AG08396 (cell line): ENCODE measurements at regions not wholly inside any gene's neighbourhood (a gene's known extent, or its start where the extent isn't known, plus 50 kb on each side); places are given as distances from the start of the nearest gene placed in this dataset.
"Not testable (repeated sequence)": the region's sequence is repeated elsewhere in the genome, so short reads cannot be mapped to it uniquely, and the experiment has no call there.

Source experiments
- DNase-seq: peaks from one replicate; pipeline ENCODE4 v3.0.0; 2012; ENCODE audit warnings: low spot score, mixed read lengths

DNA sequence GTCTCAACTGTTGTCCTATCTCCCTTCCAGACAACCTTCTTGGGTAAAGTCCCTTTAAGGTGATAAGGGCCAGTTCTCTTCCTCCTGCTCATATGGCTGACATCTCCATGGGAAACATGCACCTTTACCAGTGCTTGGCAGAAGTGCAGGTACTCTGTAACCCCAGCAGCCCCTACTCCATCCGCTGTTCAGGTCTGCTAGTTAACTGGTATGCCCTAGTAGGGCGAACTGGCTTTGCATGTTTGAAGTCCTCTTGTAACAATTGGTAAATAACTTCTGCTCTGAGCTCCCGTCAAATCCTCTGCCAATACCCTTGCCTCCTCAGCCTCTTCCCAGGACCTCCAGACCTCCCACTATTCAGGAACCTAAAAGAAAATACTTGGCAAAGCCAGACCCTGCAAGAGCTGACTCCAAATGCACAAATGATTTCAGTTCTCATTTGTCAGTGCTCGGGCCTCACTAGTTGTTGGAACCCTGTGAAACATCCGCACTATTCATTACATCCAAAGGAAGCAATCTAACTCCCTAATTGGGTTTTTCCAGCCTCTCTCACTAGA is 703.7 kb downstream of the MAFB start:
- DNase-seq, result no peak

DNA sequence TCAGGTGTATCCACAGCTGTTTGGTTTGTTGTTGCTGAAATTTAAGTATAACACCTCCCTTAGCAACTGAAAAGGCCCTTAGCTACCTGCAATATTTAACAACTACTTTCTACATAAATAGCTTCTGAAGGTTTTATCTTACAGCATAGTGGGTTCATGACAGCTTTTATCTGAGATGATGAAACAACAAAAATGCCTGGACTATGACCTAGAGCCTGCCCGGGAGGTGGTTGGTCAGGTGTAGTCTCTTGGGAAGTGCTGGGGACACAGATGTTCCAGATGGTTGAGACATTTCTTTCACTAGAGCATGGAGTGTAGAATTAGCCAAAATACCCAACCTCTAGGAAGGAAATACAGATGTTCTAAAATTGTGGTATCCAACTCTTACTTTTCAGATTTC is 705.4 kb downstream of the MAFB start:
- no peak for DNase-seq

DNA sequence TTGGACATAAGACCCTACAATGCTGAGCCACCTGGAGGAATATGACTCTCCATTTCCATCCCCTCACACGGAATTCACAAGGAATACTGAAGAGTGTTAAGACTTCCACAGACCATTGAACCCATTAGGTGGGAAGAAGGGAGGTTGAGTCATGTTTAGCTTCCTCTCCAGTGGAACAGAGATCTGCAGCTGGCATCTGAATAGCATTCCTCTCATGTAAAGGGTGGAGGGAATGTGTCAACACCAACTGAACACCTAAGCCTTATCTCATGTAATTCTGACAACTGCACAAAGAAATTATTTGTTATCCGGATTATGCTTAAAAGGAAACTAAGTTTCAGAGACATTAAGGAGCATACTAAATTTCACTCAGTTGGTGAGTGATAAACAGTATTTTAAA is 705.9 kb downstream of the MAFB start:
- no peak for DNase-seq

DNA sequence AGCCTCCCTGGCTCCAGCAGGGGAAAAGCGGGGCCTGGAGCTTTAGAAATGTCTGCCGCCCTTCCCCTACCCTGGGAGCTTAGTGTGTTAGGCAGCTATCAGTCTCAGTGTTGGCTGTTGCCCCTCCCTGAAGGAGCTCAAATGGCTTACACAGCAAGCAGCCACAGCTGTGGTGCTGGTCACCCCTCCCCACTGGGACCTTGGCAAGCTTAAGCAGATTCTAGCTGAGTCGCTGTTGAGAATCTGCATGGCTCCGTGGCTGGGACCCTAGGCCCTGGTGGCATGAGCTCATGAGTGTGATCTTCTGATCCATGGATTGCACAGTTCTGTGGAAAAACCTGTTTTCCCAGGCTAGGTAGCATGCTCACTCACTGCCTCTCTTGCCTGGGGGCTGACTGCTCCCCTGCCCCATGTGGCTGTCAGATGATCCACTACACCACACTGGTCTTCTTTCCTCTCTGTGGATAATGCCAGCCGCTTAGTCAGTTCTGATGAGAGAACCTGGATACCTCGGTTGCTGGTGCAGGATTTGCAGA is 714.0 kb downstream of the MAFB start:
- no peak for DNase-seq

DNA sequence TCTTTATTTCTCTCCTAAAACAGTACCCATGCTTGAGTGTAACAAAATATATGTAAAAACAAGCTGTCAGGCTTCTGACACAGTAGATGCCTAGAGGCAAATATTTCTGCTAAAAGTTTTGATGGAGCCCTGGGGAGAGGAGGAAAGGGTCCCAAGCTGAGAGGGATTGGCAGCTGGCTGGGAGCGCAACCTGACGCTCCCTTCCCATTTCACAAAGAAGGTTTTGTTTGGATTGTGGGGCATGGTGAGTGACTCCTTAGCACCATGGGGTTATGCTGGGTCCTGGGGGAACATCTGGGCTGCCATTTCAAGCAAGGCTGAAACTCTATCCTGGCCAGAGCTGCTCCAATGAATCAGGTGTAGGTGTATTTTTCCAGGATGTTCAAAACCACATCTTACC is 720.5 kb downstream of the MAFB start:
- no peak for DNase-seq

DNA sequence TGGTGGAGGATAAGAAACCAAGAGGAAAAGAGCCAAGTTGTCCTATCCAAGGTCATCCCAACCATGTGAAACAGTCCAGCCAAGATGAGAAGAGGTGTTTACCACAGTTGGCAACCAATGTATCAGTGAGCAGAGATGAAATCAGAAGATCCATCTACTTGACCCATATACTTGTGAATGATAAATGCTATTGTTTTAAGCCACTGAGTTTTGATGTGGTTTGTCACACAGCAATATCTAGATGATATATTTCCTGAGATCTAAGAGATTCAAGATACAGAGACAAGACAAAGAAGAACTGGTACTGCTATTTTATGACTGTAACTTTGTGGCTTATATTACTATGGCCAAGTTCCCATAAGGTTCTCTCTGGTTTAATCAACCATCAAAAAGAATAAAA is 721.2 kb downstream of the MAFB start:
- no peak for DNase-seq

DNA sequence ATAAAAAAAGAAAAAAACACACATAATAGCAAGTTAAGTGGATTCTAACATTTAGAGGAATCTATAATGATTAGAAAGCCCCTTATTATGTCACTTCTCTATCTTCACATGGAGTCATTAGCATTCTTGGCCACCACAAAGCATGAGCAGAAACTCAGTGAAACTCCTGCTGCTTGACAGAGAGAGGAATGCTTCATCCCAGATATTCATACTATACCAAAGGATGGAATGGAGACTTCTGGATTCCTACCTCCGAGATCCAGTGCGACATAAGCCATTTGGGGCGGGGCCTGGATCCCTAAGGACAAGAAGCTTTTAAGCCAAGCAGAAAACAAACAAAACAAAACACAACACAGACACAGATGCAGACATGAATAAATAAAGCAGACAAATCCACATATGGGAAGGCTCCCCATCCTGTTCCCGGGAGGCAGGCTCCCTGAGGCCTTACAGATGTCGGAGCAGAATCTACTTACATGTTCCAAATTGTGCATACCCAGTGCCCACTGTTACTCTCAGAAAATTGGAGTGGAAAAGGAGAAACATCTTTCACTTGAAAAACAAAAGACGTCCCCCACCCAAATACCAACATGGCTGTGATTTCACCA is 727.3 kb downstream of the MAFB start:
- no peak for DNase-seq

DNA sequence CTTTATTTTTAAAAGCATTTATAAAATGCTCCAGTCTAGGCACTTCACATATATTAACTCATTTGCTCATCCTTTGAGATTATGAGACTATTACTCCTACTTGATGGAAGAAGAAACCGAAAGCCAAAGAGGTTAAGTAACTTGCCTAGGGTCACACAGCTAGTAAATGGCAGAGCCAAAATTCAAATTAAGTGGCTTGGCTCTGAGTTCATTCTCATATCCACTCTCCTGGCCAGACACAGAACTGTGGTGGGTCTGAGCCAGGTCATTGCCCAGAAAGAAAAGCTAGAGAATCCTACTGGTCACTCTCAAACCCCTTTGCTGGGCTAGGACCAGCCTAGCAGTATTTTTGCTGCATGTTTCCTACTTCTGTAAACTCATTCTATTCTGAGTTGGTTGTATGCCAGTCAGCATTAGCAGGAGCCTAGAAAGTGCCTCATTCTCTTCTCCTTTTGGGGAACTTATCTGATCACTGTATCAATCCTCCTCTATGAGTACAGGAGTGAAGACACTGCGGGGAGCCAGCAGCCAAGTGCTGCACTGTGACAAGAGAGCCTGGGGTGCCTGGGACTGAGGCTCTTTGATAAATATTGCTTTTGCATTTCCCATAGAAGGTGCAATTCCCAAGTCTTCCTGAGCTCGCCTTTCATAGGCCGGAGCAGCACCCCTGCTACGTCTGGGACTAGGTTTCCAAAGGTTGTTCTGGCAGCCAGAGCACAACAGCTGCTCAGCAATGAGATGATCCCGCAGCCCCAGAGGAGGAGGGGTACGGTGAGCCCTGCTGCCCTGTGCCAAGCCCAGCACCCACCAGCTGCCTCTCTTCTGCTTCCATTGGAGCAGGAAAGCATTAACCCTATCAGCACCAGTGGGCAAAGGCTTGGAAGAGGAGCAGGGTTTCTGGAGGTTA is 728.3 kb downstream of the MAFB start:
- no peak for DNase-seq

DNA sequence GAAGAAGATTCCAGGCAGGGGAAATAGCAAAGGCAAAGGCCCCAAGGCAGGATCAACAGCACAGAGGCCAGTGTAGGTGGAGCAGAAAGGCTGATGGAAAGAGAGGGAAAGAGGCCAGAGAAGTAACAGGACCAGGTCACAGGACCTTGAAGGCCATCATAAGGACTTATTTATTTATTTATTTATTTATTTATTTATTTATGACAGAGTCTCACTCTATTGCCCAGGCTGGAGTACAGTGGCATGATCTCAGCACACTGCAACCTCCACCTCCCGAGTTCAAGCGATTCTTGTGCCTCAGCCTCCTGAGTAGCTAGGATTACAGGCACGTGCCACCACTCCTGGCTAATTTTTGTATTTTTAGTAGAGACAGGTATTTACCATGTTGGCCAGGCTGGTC is 731.1 kb downstream of the MAFB start:
- not testable (repeated sequence) for DNase-seq

DNA sequence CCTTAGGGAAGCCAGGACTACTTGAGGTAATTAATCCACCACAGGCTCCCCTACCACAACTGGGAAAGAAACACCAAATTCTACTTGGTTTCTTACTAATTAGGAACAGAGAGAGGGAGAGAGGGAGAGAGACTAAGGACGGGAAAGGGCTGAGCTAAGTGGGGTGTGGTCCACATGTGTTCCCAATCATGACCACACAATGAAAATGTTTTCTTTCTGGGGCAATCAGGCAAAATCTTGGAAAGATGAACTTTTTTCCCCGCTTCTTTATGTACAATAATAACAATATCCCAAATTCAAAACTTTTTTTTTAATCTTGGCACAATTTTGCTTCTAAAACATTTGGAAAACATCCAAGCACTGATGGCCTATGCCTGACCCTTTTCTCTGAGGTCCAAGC is 734.4 kb downstream of the MAFB start:
- no peak for DNase-seq

DNA sequence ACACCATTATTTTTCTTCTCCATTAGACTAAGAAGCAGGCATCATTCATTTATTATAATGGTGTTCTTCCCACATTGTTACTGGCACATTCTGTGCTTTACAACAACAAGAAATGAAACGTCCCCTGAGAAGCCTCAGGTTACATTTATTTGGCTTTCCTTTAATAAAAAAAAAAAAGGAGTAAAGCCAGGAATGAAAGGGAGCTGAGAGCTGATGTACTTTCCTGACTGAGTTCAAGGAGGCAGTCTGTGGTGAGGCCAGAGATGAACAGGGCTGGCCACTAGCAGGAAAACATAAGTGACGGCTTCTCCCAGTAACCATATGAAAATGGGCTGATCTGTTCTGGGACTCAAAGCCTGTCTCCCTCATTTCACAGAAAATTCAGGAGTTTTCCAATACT is 742.1 kb downstream of the MAFB start:
- no peak for DNase-seq

DNA sequence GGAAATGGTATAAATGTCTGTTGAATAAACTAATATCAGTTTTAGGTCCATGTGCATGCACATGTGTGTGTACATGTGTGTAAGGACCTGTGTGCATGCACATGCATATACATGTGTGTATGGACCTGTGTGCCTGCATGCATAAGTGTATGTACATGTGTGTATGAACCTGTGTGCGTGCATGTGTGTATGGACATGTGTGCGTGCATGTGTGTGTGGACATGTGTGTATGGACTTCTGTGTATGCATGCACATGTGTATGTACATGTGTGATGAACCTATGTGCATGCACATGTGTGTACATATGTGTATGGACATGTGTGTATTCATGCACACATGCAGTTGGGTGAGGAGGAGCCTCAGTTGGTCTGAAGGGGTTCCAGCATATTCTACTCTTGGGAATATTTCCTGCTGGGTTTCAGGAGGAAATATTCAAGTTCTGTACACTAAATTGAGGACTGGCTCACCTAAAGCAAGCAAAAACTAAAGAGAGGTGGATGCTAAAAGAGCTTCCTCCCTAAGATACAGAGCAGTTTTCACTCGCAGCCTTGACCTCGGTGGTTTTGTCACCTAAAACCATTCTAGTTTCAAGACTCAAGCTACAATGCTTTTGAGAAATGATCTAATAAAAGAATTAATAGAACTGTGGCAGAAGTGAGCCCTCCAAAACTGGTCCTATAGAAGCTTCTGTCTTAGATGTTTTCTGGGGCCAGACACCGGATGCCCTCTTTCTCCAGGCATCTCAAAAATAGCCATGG is 742.8 kb downstream of the MAFB start:
- DNase-seq, result no peak

DNA sequence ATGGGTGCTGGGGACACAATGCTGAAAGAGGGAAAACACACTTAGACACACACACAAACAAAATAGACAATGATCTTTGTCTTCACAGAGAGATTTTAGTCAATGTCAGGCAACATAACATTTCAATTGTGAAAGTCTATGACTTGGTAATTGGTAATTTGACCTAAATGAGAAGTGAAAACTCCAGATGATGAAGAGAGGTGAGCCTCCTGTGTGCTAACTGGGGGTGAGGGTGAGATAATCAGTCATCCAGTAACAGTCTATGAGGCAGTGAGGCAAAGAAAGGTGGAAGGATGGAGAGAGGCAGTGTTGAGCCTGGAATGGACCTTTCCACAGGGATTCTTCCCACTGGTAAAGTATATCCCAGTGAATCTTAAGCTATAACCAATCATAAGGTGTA is 744.2 kb downstream of the MAFB start:
- no peak for DNase-seq

DNA sequence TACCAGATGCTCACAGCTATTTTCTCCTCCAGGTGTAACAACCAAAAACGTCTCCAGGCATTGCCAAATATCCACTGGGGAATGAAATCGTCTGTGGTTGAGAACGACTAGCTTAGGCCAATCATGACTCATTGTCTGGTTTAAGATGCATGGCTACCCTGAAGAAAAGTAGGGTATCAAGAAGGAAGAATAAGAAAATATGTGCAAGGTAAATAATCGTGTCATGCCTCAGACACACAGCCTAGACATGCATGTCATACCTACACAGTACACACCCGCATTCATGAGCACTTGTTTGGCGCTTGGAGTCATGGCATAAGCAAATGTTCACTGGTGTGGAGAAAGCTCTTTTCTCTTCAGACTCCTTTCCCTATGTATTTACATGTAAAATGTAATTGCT is 745.7 kb downstream of the MAFB start:
- no peak for DNase-seq

DNA sequence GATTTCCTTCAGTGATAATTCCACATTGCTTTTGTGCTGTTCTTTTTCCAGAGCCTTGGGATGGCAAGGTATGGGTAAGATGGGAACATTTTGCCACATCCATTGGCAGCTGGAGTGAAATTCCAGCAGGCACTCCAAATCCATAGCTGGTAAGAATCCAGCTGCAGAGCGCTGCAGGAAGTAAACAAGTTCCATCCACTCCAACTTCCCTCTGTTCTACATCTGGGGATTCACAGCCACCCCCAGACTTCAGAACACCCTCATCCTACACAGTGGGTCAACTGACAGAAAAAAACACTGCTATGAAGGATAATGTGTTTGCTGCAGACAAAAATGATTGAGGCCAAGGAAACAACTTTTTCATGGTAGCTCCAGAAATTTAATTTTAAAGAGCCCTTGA is 747.8 kb downstream of the MAFB start:
- DNase-seq, result no peak

DNA sequence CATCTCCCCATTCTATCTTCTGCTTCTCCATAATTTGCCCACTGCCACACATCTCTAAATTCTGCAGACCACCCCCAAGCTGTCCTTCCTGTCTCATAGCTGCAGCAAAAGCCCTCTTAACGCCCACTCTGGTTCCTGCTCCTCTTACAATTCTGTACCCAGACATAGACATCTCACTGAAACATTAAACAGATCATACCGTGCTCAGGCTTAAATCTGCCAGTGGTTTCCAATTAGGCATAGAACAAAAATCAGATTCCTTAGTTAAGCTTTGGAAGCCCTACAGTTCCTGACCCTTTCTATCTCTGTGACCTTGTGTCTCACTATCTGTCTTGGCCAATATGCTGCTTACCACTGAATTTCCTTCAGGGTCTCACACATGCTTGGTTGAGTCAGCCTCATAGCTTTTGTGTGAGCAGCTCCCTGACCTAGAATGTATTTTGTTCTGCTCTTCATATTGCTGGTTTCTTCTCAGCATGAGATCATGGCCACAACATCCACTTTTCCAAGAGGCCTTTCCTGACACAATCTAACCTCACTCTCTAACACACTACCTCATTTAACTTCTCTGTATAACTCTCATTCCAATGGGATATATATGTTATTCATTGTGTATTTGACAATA is 749.7 kb downstream of the MAFB start:
- DNase-seq, result no peak

DNA sequence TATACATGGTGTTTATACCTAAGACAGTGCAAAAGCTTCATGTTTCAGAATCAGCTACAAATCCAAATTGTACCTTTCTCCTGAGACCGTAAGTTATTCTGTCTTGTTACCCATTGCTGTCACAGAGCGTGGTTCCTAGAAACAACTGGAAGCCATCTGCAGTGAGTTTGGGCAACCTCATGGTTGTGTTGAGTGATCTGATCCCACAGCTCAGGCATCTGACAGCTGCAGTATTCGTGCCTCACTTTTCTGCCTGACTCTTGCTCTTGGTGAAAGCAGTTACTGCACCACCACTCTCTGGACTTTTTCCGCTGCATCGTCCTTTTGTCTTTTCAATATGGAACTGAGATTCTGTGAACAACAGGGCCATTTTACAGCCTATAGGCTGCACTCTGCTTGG is 752.6 kb downstream of the MAFB start:
- DNase-seq, result no peak

DNA sequence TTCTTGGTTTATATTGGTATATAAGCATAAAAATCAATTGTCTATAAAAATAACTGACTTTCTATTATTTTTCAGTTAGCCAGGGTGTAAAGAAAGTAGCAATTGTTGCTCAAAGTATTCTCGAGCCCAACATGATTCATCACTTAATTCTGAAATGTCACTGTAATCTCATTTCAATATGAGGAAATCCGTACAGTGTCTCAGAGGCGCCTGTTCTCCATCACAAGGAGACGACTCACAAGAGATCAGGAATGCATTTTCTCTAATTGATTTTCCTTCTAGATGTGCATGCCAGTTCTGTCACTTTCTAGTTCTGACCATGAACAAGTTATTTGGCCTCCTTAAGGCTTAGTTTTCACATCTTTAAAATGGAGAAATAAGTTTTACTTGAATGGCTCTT is 753.1 kb downstream of the MAFB start:
- no peak for DNase-seq

DNA sequence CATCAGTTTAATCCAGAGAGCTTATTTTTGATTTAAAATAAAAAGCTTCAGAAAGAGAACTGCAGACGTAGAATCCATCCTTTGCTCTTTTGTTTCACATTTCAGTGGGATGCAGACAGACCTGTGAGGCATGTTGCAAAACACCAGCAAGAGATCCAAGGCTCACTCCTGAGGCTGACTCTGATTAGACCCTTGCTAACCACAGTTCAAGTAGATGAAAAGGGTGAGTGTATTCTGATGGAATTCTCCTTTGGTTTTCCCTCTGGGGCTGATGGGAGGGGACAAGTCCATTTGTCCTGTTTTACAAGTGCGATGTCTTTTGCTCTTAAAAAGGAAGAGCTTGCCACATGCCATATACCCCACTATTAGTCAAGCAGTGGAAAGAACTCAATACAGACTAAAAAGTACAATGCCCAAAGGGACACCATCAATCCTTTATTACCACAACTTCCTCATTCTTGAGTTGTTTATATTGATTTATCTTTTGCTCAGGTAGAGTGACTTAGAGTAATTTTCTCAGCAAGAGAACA is 772.7 kb downstream of the MAFB start:
- DNase-seq, result no peak

DNA sequence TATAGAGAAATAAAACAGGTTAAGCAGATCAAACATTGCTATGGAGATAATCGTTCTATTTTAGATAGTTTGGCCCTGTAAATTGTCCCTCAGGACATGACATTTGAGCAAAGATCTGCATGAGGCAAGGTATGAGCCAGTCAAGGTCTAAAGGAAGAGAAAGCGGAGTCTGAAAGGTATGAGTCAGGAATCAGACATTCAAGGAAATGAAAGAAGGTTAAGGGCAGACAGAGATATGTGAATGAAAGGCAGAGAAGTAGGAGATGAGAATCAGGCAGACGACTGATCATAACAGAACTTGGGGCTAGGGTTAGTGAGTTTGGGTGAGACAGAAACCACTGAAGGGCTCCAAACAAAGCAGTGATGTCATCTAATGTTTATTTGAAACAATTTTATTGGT is 775.8 kb downstream of the MAFB start:
- no peak for DNase-seq

DNA sequence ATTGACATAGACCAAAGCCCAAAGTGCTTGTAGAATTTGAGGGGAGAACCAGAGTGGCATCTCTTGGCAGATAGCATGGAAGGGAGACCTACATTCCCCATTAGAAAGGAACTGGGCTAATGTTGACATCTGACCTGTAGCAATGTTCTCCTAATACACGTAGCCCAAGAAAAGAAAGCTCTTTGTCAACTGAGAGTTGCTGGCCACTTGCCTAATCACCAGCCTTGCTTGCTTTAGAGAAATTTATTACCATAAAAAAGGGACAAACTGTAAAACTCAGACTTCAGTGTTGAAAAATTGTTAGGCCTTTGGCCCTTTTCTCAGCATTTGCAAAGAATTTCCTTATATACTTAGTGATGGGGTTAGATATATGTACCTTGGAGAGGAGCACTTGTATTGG is 777.5 kb downstream of the MAFB start:
- no peak for DNase-seq

DNA sequence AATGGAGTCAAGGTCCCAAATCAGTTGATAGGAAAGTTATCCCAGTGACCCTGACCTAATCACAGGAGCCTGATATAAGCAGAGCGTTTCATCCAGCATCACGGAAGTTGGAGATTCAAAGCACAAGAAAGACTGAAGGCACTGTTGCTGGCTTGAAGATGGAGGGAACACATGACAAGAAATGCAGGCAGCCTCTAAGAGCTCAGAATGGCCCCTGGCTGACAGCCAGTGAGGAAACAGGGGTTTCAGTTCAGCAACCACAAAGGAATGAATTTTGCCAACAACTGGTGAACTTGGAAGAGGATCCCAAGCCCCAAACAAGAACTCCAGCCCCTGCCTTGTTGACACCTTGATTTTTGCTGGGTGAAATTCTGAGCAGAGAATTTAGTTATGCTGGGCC is 778.5 kb downstream of the MAFB start:
- no peak for DNase-seq
